HEK293 (cell line): ENCODE measurements at regions not wholly inside any gene's neighbourhood (a gene's known extent, or its start where the extent isn't known, plus 50 kb on each side); places are given as distances from the start of the nearest gene placed in this dataset.

Experiments
- CTCF ChIP-seq: fragments of 450-650 bp; formaldehyde crosslinking; IDR thresholded peaks from 2 replicates; pipeline ENCODE4 v1.5.1; 2016; ENCODE audit warnings: missing biosample characterization, missing genetic modification characterization
- GLIS1 ChIP-seq: fragments of 450-650 bp; formaldehyde crosslinking; IDR thresholded peaks from 2 replicates; pipeline ENCODE4 v1.5.1; 2016; ENCODE audit warnings: missing biosample characterization, missing genetic modification characterization
- ZNF114 ChIP-seq: fragments of 450-650 bp; formaldehyde crosslinking; IDR thresholded peaks from 2 replicates; pipeline ENCODE4 v1.5.0; 2017; ENCODE audit warnings: missing biosample characterization, missing genetic modification characterization
- ZNF202 ChIP-seq: fragments of 450-650 bp; formaldehyde crosslinking; IDR thresholded peaks from 2 replicates; pipeline ENCODE4 v1.5.1; 2016; ENCODE audit warnings: missing biosample characterization, missing genetic modification characterization, borderline replicate concordance
- ZNF654 ChIP-seq: fragments of 450-650 bp; formaldehyde crosslinking; IDR thresholded peaks from 2 replicates; pipeline ENCODE4 v1.5.1; 2016; ENCODE audit warnings: low read depth, missing biosample characterization, missing genetic modification characterization
- ZNF830 ChIP-seq: fragments of 450-650 bp; IDR thresholded peaks from 2 replicates; pipeline ENCODE4 v1.5.0; 2018; ENCODE audit warnings: missing biosample characterization, missing genetic modification characterization, low read depth, mild to moderate bottlenecking, moderate library complexity

GRCh38 chr9:111154081-111154562, 115.9 kb upstream of the LPAR1 start:
- TF ChIP-seq CTCF (tag by site-specific recombination) (no peak), ZNF830 (no peak), ZNF114 (tag by site-specific recombination) (no peak), GLIS1 (tag by site-specific recombination) (no peak), ZNF654 (tag by site-specific recombination) (no peak), ZNF202 (tag by site-specific recombination) (no peak)
